GM21528 (cell line): ENCODE measurements at regions not wholly inside any gene's neighbourhood (a gene's known extent, or its start where the extent isn't known, plus 50 kb on each side); places are given as distances from the start of the nearest gene placed in this dataset.

ENCODE experiments used
- ATAC-seq: cut with Tn5 transposase; IDR thresholded peaks from one replicate; pipeline ENCODE4 v1.9.1; 2021; ENCODE audit warnings: mild to moderate bottlenecking, moderate library complexity; ENCODE audit not compliant: unreplicated experiment, low FRiP score

- no peak for ATAC-seq
Observed at GRCh38 chr18:63071701-63072141, 247.8 kb downstream of the BCL2 start.

GRCh38 chr18:63070767-63071502, 248.6 kb downstream of the BCL2 start:
- ATAC-seq: no peak

- no peak for ATAC-seq
Observed at GRCh38 chr18:63069496-63069895, 250.1 kb downstream of the BCL2 start.

GRCh38 chr18:63067939-63068338, 251.6 kb downstream of the BCL2 start:
- ATAC-seq: no peak

- ATAC-seq: no peak
Observed at GRCh38 chr18:63065172-63065571, 254.4 kb downstream of the BCL2 start.

- ATAC-seq: no peak
Observed at GRCh38 chr18:63063171-63063570, 256.4 kb downstream of the BCL2 start.

- no peak for ATAC-seq
Observed at GRCh38 chr18:63062246-63062645, 257.3 kb downstream of the BCL2 start.

GRCh38 chr18:63061303-63061702, 258.3 kb downstream of the BCL2 start:
- ATAC-seq: no peak

GRCh38 chr18:63058521-63058920, 261.0 kb downstream of the BCL2 start:
- ATAC-seq: no peak

GRCh38 chr18:63057707-63058106, 261.9 kb downstream of the BCL2 start:
- no peak for ATAC-seq

- ATAC-seq: no peak
Observed at GRCh38 chr18:63054901-63055584, 264.5 kb downstream of the BCL2 start.

- no peak for ATAC-seq
Observed at GRCh38 chr18:63051928-63052327, 267.6 kb downstream of the BCL2 start.

- ATAC-seq: peak; percentile 63
Observed at GRCh38 chr18:63050667-63051395, 268.7 kb downstream of the BCL2 start.

GRCh38 chr18:63046375-63046774, 273.2 kb downstream of the BCL2 start:
- ATAC-seq: no peak

- no peak for ATAC-seq
Observed at GRCh38 chr18:63043516-63043915, 276.1 kb downstream of the BCL2 start.

GRCh38 chr18:63042351-63042750, 277.2 kb downstream of the BCL2 start:
- ATAC-seq: no peak

GRCh38 chr18:63040788-63041410, 278.7 kb downstream of the BCL2 start:
- peak; percentile 64 for ATAC-seq

GRCh38 chr18:63037491-63037890, 282.1 kb downstream of the BCL2 start:
- ATAC-seq: no peak

- ATAC-seq: no peak
Observed at GRCh38 chr18:63031375-63031774, 288.2 kb downstream of the BCL2 start.
